Small intestine (tissue), 7 donors: ENCODE measurements at regions not wholly inside any gene's neighbourhood (a gene's known extent, or its start where the extent isn't known, plus 50 kb on each side); places are given as distances from the start of the nearest gene placed in this dataset.

Source experiments
- DNase-seq, 2 donors: peaks; one replicate each; pipeline versions ENCODE4 v3.0.0 to v3.0.0-alpha.2; 2013
- FAIRE-seq: peaks from 2 replicates; lab custom pipeline; 2012; peaks lifted over from hg19 to GRCh38; lab: Jason Lieb, UNC
- H3K27ac ChIP-seq, 3 donors: one replicate each; pipeline ENCODE4 v1.5.1; 2013; ENCODE audit warnings: low read length in 2 of 3, mild to moderate bottlenecking in 2 of 3, control low read depth in 1 of 3, inconsistent platforms in 1 of 3, low read depth in 1 of 3, moderate library complexity in 1 of 3
- H3K27me3 ChIP-seq, 3 donors: one replicate each; pipeline ENCODE4 v1.6.1; 2013; ENCODE audit warnings: low read length in 3 of 3, inconsistent platforms in 1 of 3; ENCODE audit not compliant: control insufficient read depth in 3 of 3, insufficient read depth in 3 of 3
- H3K36me3 ChIP-seq, 3 donors: one replicate each; pipeline ENCODE4 v1.6.1; 2013; ENCODE audit warnings: low read length in 3 of 3, inconsistent platforms in 1 of 3, low read depth in 1 of 3, mild to moderate bottlenecking in 1 of 3, moderate library complexity in 1 of 3; ENCODE audit not compliant: control insufficient read depth in 3 of 3, insufficient read depth in 2 of 3
- H3K4me1 ChIP-seq, 3 donors: one replicate each; pipeline ENCODE4 v1.6.1; 2013; ENCODE audit warnings: low read length in 2 of 3, inconsistent platforms in 1 of 3, low read depth in 1 of 3, mild to moderate bottlenecking in 1 of 3, moderate library complexity in 1 of 3; ENCODE audit not compliant: control insufficient read depth in 3 of 3, insufficient read depth in 2 of 3
- H3K4me3 ChIP-seq, 3 donors: one replicate each; pipeline ENCODE4 v1.5.1; 2013; ENCODE audit warnings: low read length in 3 of 3, control low read depth in 1 of 3, inconsistent platforms in 1 of 3, low read depth in 1 of 3, mild to moderate bottlenecking in 1 of 3, moderate library complexity in 1 of 3
- H3K9me3 ChIP-seq, 2 donors: one replicate each; pipeline ENCODE4 v1.6.1; 2013; ENCODE audit warnings: low read depth in 1 of 2, low read length in 1 of 2; ENCODE audit not compliant: control insufficient read depth in 2 of 2, insufficient read depth in 1 of 2
- WGBS, 3 donors: extraction: QIAGEN DNeasy Blood & Tissue Kit; methylation state at CpG; one replicate each; pipeline ENCODE4 v1.1.7; 2013; 5-methylcytosine and 5-hydroxymethylcytosine counted together
- donor health status: healthy with polysubstance abuse.
- donor health status: control.
- donor health status: control.
- donor health status: Bipolar disorder and iron deficiency.
- donor health status: healthy.

DNA sequence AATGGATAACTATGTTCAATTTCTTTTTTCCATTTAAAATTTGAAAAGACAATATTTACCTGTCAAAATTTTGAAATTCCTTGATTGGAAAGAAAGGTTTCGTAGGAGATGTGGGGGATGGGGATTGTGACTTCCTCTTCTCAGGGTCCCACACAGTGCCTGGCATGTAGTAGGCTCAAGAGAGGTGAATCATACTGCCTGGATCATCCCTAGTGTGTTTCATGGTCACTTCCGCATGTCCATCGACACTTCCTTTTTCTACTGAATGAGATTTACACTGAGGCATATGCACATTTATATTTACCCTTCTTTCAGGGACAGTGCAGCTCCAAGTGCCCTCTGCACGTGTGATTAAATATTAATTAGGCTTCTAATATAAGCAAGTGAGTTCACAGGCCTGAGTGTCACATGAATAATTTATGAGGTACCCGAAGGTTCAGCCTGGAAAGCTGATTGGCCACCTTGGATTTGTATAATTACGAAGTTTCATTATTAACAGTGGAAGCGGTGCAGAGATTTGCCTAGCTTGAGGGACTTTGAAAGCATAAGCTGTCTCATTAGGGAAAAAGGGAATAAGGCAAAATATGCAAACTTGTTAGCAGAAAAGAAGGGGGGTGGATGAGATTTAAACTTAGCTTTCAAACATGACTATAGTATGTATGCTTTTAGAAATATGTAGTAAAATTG is 177.5 kb upstream of the MMS22L start:
- Histone ChIP-seq H3K4me3 (no peak overlapping the region), H3K9me3 (no peaks in the 10 kb centered on the region), H3K36me3 (no peaks in the 10 kb centered on the region), H3K27ac (no peak overlapping the region), H3K27me3 (no peaks in the 10 kb centered on the region), H3K4me1 (no peaks in the 10 kb centered on the region)
- DNase-seq (no peak), FAIRE-seq (no peak)
- 68 to 78% (median 77%) methylated on average over 7 of the region's 7 CpGs for WGBS, 3 donors

DNA sequence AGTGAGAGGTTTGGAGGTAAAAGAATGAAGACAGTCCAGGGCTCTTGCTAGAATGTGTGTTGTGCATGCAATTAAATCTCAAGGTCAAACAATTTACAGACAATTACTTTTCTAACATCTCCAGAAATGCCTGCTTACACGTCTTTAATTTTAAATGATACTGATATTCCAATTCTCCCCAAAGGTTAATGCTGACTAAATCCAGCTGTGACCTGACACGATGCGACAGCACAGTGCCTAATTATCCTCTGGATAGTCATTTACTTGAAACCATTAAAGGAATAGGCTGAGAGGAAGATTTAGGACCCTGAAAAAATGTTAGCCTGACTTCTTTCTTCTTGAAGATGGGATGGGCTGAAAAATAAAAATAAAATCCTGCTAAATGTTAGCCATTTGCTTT is 178.2 kb upstream of the MMS22L start:
- Histone ChIP-seq H3K36me3 (no peaks in the 10 kb centered on the region), H3K27ac (no peak overlapping the region), H3K9me3 (no peaks in the 10 kb centered on the region), H3K4me3 (no peak overlapping the region), H3K4me1 (no peaks in the 10 kb centered on the region), H3K27me3 (no peaks in the 10 kb centered on the region)
- DNase-seq, result no peak
- no peak for FAIRE-seq
- WGBS, 3 donors, result 44 to 53% (median 47%) methylated on average over 3 of the region's 3 CpGs

DNA sequence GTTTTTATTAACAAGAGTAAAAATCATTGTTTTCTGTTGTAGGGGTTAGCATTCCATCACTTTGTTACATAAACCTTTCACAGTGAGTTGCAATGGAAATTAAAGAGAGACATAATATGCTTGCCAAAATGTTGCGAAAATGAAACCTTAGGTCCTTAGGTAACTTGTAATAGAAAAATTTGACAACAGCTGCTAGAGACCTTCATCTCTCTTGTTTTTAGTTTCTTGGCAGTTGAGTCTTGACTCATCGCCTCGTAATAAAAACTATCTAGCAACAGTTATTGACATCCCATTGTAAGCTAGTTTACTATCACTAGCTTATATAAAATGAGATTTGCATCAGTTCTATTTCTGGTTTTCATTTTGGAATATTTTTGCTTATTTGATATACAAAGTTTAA is 179.0 kb upstream of the MMS22L start:
- Histone ChIP-seq H3K27ac (no peak overlapping the region), H3K9me3 (no peaks in the 10 kb centered on the region), H3K27me3 (no peaks in the 10 kb centered on the region), H3K4me3 (no peak overlapping the region), H3K4me1 (no peaks in the 10 kb centered on the region), H3K36me3 (no peaks in the 10 kb centered on the region)
- FAIRE-seq, result no peak
- WGBS, 3 donors, result 75 to 86% (median 86%) methylated on average over 3 of the region's 3 CpGs
- DNase-seq, result no peak

DNA sequence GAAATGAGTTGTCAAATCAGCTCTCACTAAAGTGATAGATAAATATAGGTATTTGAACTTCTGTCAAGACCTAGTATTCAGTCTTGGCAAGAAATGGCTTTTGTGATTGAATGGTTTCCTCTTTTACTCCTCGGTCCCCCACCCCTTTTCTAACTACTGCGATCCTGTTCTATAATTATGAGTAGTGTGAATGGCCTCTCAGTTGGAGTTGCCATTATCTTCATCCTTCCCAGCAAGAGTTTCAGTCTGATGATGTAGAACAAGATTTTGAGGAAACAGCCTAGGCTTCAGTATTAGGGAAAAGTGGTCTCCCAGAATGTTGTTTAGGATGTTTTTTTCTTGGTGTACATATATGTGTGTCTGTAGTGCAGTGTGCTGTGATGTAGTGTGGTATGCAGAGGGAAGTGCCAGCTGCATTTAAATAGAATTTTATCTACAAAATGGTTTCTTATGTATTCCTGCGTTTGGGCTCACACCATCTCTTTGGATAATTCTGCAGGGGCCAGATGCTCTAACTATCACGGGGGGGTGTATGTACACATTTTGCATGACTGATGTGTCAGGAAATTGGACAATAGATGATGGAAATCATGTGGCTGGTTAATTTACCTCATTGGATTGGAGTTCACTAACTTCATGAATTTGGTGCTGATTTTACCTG is 180.1 kb upstream of the MMS22L start:
- WGBS, 3 donors, result 49 to 62% (median 56%) methylated on average over 4 of the region's 4 CpGs
- H3K27ac ChIP-seq, result no peak overlapping the region
- no peak for DNase-seq
- no peaks in the 10 kb centered on the region for H3K36me3 ChIP-seq
- H3K4me1 ChIP-seq, result no peaks in the 10 kb centered on the region
- no peaks in the 10 kb centered on the region for H3K27me3 ChIP-seq
- no peak overlapping the region for H3K4me3 ChIP-seq
- no peaks in the 10 kb centered on the region for H3K9me3 ChIP-seq
- no peak for FAIRE-seq

DNA sequence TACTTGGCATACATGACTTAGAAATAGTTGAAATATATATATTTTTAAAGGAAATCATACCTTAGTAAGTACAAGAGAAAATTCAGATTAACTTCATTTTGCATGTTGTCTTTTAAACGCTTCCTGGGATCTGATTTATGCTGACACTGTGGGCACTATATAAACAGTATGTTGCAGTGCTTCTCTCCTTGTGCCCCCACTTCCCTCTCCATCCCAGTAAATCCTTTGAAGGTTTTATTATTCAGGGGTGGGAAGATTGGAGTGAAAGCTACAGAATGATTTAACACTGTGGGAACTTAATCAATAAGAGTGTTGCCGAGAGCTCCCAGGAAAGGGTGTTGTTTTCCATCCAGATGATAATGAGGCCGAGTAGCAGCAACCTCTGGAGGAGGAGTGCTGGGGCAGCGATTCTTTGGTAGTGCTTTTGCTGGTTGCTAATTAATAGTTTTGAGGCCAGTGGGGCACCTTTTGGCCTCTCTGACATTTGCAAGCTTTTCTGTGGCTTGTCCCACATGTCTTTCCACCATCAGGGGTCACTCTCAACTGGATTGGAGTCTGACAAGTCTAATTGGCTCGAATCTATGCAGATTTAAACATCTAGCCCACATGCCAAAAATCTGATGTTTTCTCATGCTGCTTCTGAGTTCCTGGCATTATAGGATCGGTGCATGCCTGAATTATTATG is 183.0 kb upstream of the MMS22L start:
- FAIRE-seq (no peak), DNase-seq (no peak)
- Histone ChIP-seq H3K36me3 (no peaks in the 10 kb centered on the region), H3K4me3 (no peak overlapping the region), H3K27me3 (no peaks in the 10 kb centered on the region), H3K27ac (no peak overlapping the region), H3K9me3 (no peaks in the 10 kb centered on the region), H3K4me1 (no peaks in the 10 kb centered on the region)
- 21 to 27% (median 25%) methylated on average over 6 of the region's 6 CpGs for WGBS, 3 donors

DNA sequence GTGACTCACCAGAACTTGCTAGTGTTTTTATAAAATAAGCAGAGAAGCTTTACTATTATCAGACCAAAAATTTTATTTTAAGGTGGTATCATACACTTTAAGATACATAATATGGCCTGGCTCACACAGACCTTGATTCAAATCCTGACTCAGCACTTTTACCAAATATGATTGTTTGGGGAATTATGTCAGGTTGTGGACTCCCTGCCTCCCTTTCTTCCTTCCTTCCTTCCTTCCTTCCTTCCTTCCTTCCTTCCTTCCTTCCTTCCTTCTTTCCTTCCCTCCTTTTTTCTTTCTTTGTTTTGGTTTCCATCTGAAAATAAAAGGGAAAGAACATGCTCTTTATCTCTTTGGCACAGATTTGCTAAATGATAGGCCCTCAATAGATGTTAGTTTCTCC is 186.0 kb upstream of the MMS22L start:
- Histone ChIP-seq H3K9me3 (no peaks in the 10 kb centered on the region), H3K27ac (no peak overlapping the region), H3K4me1 (no peaks in the 10 kb centered on the region), H3K27me3 (no peaks in the 10 kb centered on the region), H3K36me3 (no peaks in the 10 kb centered on the region), H3K4me3 (no peak overlapping the region)
- FAIRE-seq, result no peak
- DNase-seq, result no peak

DNA sequence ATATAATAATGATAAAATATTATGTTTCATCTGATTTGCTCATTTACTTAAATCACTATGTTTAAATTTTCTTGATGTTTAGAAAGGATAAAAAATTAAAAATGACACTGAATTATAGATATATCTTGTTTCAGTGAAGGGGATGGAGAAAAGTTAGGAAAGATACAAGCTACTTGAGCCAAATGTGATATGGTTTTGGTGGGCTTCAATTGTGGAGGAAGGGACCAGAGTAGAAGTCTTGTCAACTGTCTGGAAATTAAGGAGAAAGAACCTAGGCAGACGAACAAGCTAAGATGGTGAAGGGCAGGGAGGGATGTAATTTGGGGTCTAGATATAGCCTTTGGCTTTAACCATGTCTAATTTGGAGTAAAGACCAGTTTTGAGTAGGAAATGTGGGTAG is 186.4 kb upstream of the MMS22L start:
- no peak for FAIRE-seq
- H3K4me1 ChIP-seq, result no peaks in the 10 kb centered on the region
- H3K4me3 ChIP-seq, result no peak overlapping the region
- H3K36me3 ChIP-seq, result no peaks in the 10 kb centered on the region
- no peak for DNase-seq
- no peaks in the 10 kb centered on the region for H3K9me3 ChIP-seq
- no peaks in the 10 kb centered on the region for H3K27me3 ChIP-seq
- no peak overlapping the region for H3K27ac ChIP-seq
- WGBS, 3 donors, result 63 to 76% (median 68%) methylated on average over 1 of the region's 1 CpG

DNA sequence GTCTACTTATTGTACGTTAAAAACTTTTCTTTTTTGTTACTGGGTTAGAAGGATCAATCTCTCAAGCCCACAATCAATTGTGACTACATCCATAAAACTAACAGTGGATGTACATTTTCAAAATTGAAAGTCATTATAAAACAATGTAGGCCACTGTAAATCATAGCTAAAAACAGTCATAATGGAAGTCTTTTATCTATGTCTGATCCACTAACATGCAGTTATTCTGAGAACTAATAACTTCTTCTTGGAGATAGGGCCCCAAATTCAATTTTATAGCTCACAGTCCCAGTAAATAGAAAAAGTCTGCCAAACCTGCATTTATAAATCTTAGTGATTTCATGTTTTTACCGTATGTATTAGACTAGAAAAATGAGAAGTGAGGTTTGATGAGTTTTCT is 187.3 kb upstream of the MMS22L start:
- FAIRE-seq (no peak), DNase-seq (no peak)
- Histone ChIP-seq H3K4me1 (no peaks in the 10 kb centered on the region), H3K36me3 (no peaks in the 10 kb centered on the region), H3K4me3 (no peak overlapping the region), H3K9me3 (no peaks in the 10 kb centered on the region), H3K27me3 (peaks cover 0 to 2% (median 0%) of the 10 kb centered on the region in 3 donors), H3K27ac (no peak overlapping the region)
- WGBS, 3 donors, result 70 to 82% (median 79%) methylated on average over 2 of the region's 2 CpGs
